ENCODE measurements at regions not wholly inside any gene's neighbourhood (a gene's known extent, or its start where the extent isn't known, plus 50 kb on each side); places are given as distances from the start of the nearest gene placed in this dataset.

DNA sequence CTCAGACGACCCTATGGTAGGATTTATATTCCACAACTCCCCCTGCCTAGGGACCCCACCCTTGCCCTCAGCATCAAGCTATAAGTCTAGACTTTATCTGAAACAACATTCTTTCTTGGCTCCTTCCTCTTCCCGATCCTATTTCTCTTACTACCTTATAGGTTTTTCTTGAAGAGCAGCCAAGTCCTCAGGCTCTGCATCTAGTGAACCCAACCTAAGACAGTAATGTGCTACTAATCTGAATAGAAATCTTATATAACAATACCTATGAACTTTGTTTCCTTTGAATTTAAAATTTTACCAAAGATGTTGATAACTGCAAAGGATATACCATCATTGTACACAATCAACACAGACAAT lies 96.7 kb upstream of the BMP4 start:
- CTCF ChIA-PET (ENCODE audit: partially characterized antibody): no interaction called here
- H3K27me3 Mint-ChIP-seq: no peaks in the 10 kb centered on the region
- H3K4me1 ChIP-seq (ENCODE audit: insufficient read depth, low read length): no peaks in the 10 kb centered on the region
- H3K27ac Mint-ChIP-seq: no peak overlapping the region
- intact Hi-C loops (cut with micrococcal nuclease): no loop called here
- no peaks in the 10 kb centered on the region for H3K36me3 Mint-ChIP-seq
- peaks cover 0 to 2% (median 0%) of the 10 kb centered on the region in 8 donors for H3K9me3 Mint-ChIP-seq
- DNase-seq: no peak
- no peaks in the 10 kb centered on the region for H3K36me3 ChIP-seq (ENCODE audit: insufficient read depth, low read length)
- no peak overlapping the region for H3K4me3 Mint-ChIP-seq
- no peaks in the 10 kb centered on the region for H3K27me3 ChIP-seq (ENCODE audit: insufficient read depth, low read length)
- H3K4me3 ChIP-seq (ENCODE audit: low read length in 2 of 2): no peak overlapping the region
- POLR2A ChIA-PET (ENCODE audit: partially characterized antibody): no interaction called here
- H3K4me1 Mint-ChIP-seq: no peaks in the 10 kb centered on the region
- no peak overlapping the region for H3K27ac ChIP-seq (ENCODE audit: low read depth, low read length)
- H3K9me3 ChIP-seq (ENCODE audit: control insufficient read depth in 1 of 2, low read length in 2 of 2): no peaks in the 10 kb centered on the region

DNA sequence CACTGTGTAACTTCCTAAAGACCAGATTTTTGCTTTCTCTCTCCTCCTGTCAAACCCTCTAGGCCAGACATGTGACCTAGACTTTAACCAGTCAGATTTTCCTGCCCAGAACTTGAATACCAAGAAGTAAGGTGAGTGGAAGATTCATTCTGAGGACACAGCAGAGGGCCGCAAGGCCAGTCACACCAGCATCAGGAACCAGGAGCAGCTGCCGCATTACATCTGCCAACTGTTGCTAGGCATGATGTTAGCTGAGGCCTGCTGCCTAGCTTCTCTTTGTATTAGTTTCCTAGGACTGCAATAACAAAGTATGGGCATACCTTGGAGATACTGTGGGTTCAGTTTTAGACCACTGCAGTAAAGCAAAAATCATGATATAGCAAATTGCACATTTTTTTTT lies 101.9 kb upstream of the BMP4 start:
- Mint-ChIP-seq H3K27ac (no peak overlapping the region), H3K4me1 (no peaks in the 10 kb centered on the region), H3K36me3 (no peaks in the 10 kb centered on the region), H3K9me3 (peaks cover 0 to 2% (median 0%) of the 10 kb centered on the region in 8 donors), H3K4me3 (no peak overlapping the region), H3K27me3 (no peaks in the 10 kb centered on the region)
- H3K4me3 ChIP-seq (ENCODE audit: low read length in 2 of 2): no peak overlapping the region
- H3K27me3 ChIP-seq (ENCODE audit: insufficient read depth, low read length): no peaks in the 10 kb centered on the region
- DNase-seq: no peak
- no peaks in the 10 kb centered on the region for H3K9me3 ChIP-seq (ENCODE audit: control insufficient read depth in 1 of 2, low read length in 2 of 2)
- intact Hi-C loops (cut with micrococcal nuclease): no loop called here
- CTCF ChIA-PET (ENCODE audit: partially characterized antibody): no interaction called here
- no peaks in the 10 kb centered on the region for H3K4me1 ChIP-seq (ENCODE audit: insufficient read depth, low read length)
- POLR2A ChIA-PET (ENCODE audit: partially characterized antibody): interaction anchor here (0.7 kb wide), 1 partner anchor 15 kb away, joined by 4 read pairs; no protein-coding TSS in a partner anchor
- H3K36me3 ChIP-seq (ENCODE audit: insufficient read depth, low read length): no peaks in the 10 kb centered on the region
- no peak overlapping the region for H3K27ac ChIP-seq (ENCODE audit: low read depth, low read length)

DNA sequence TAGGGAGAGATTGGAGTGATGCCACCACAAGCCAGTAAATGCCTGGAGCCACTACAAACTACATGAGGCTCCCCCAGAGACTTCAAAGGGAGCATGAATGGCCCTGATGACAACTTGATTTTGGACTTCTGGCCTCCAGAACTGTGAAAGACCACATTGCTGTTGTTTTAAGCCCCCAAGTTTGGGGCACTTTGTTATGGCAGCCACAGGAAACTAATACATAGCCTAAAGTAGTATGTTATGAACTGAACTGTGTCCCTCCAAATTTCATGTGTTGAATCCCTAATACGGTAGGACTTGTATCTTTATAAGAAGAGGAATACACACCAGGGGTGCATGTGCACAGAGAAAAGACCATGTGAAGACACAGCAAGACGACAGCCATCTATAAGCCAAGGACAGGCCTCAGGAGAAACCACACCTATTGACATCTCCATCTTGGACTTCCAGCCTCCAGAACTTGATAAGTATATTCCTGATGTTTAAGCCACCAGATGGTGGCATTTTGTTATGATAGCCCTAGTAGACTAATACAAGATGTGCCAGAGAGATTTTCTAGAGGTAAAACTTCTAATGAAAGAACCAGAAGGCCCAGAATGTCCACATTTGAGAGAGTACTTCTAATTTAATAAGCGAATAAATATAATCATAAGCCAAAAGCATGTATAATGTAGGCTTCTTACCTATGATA lies 127.1 kb upstream of the BMP4 start:
- no peaks in the 10 kb centered on the region for H3K36me3 ChIP-seq (ENCODE audit: insufficient read depth, low read length)
- Mint-ChIP-seq H3K36me3 (no peaks in the 10 kb centered on the region), H3K27me3 (peaks cover 0 to 3% of the 10 kb centered on the region in 2 donors), H3K27ac (no peak overlapping the region), H3K4me1 (no peaks in the 10 kb centered on the region), H3K9me3 (peaks cover 0 to 3% (median 0%) of the 10 kb centered on the region in 8 donors), H3K4me3 (no peak overlapping the region)
- ChIA-PET CTCF (ENCODE audit: partially characterized antibody) (no interaction called here), POLR2A (ENCODE audit: partially characterized antibody) (no interaction called here)
- no peaks in the 10 kb centered on the region for H3K9me3 ChIP-seq (ENCODE audit: control insufficient read depth in 1 of 2, low read length in 2 of 2)
- no peak overlapping the region for H3K27ac ChIP-seq (ENCODE audit: low read depth, low read length)
- no peaks in the 10 kb centered on the region for H3K4me1 ChIP-seq (ENCODE audit: insufficient read depth, low read length)
- H3K27me3 ChIP-seq (ENCODE audit: insufficient read depth, low read length): no peaks in the 10 kb centered on the region
- intact Hi-C loops (cut with micrococcal nuclease): no loop called here
- no peak for DNase-seq
- no peak overlapping the region for H3K4me3 ChIP-seq (ENCODE audit: low read length in 2 of 2)

DNA sequence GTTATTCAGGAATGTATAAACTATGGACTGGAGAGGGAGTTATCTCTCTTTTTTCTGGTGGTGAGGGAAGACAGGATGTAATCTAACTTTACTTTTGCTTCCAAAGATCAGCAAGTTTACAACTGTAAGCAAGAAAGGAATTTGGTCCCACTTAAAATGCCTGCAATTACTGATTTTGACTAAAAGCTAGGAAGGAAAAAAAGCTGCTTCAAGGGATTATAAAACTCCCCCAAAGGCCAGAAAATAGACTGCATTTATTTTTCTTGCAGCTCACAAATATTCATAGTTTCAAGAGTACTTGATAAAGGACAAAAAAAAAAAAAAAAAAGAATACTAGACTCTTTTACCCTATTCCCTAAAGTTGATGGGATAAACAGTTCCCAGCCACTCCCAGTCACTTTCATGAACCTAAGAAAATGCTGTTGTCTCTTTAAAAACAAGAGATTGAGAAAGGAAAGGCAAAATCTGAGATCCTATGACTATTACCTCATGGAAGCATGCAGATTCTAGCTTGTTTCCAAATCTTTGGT lies 128.7 kb upstream of the BMP4 start:
- H3K9me3 ChIP-seq (ENCODE audit: control insufficient read depth in 1 of 2, low read length in 2 of 2): no peaks in the 10 kb centered on the region
- no peaks in the 10 kb centered on the region for H3K36me3 ChIP-seq (ENCODE audit: insufficient read depth, low read length)
- CTCF ChIA-PET (ENCODE audit: partially characterized antibody): no interaction called here
- H3K27me3 ChIP-seq (ENCODE audit: insufficient read depth, low read length): no peaks in the 10 kb centered on the region
- Mint-ChIP-seq H3K9me3 (peaks cover 0 to 3% (median under 1%) of the 10 kb centered on the region in 8 donors), H3K27ac (no peak overlapping the region), H3K27me3 (peaks cover 0 to 2% of the 10 kb centered on the region in 2 donors), H3K36me3 (no peaks in the 10 kb centered on the region), H3K4me3 (no peak overlapping the region), H3K4me1 (no peaks in the 10 kb centered on the region)
- no peak overlapping the region for H3K4me3 ChIP-seq (ENCODE audit: low read length in 2 of 2)
- POLR2A ChIA-PET (ENCODE audit: partially characterized antibody): no interaction called here
- DNase-seq: no peak
- no peak overlapping the region for H3K27ac ChIP-seq (ENCODE audit: low read depth, low read length)
- intact Hi-C loops (cut with micrococcal nuclease): no loop called here
- no peaks in the 10 kb centered on the region for H3K4me1 ChIP-seq (ENCODE audit: insufficient read depth, low read length)

DNA sequence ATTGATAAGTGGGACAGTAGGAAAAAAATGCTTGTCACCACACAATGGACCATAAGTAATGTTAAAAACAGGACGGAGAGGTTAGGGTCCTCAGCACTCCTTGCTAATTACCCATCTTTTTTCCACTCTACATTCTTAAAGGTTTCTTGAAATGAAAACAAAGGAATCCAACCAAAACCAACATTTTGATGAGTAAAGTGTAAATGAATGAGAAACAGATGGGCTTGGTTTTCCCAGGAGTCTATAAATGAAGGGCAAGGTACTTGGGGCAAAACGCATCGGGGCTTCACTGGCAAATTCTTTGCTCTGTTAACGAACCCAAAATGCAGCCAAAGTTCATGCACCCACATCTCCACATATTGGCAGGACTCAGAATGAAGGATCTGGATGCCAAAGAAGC lies 129.2 kb upstream of the BMP4 start:
- Mint-ChIP-seq H3K4me3 (no peak overlapping the region), H3K27ac (no peak overlapping the region), H3K4me1 (no peaks in the 10 kb centered on the region), H3K27me3 (no peaks in the 10 kb centered on the region), H3K36me3 (no peaks in the 10 kb centered on the region), H3K9me3 (peaks cover 0 to 3% (median 0%) of the 10 kb centered on the region in 8 donors)
- intact Hi-C loops (cut with micrococcal nuclease): no loop called here
- Histone ChIP-seq H3K36me3 (ENCODE audit: insufficient read depth, low read length) (no peaks in the 10 kb centered on the region), H3K4me1 (ENCODE audit: insufficient read depth, low read length) (no peaks in the 10 kb centered on the region), H3K27me3 (ENCODE audit: insufficient read depth, low read length) (no peaks in the 10 kb centered on the region), H3K27ac (ENCODE audit: low read depth, low read length) (no peak overlapping the region), H3K4me3 (ENCODE audit: low read length in 2 of 2) (no peak overlapping the region), H3K9me3 (ENCODE audit: control insufficient read depth in 1 of 2, low read length in 2 of 2) (no peaks in the 10 kb centered on the region)
- no peak for DNase-seq
- CTCF ChIA-PET (ENCODE audit: partially characterized antibody): no interaction called here
- POLR2A ChIA-PET (ENCODE audit: partially characterized antibody): no interaction called here

DNA sequence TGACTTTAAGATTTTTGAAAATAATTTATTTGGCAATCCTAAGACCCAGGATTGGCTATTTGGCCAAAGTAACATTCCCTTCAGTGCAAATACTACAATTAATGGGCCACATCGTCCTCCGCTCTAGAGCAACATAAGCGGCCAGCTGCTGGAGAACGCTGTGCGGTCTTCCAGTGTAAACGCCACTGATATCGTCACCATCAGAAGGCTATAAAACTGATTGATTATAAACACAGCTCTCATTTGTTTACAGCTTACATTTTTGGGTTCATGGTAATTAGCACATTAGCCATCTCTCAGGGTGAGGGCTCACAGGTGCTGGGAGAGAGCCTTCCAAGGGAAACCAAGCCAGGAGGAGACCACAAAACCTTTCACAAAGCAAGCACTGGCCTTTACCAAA lies 130.1 kb upstream of the BMP4 start:
- no peak for DNase-seq
- H3K27me3 ChIP-seq (ENCODE audit: insufficient read depth, low read length): no peaks in the 10 kb centered on the region
- Mint-ChIP-seq H3K27me3 (no peaks in the 10 kb centered on the region), H3K27ac (no peak overlapping the region), H3K36me3 (no peaks in the 10 kb centered on the region), H3K4me3 (no peak overlapping the region), H3K9me3 (peaks cover 0 to 6% (median 0%) of the 10 kb centered on the region in 8 donors), H3K4me1 (no peaks in the 10 kb centered on the region)
- H3K9me3 ChIP-seq (ENCODE audit: control insufficient read depth in 1 of 2, low read length in 2 of 2): no peaks in the 10 kb centered on the region
- H3K36me3 ChIP-seq (ENCODE audit: insufficient read depth, low read length): no peaks in the 10 kb centered on the region
- intact Hi-C loops (cut with micrococcal nuclease): no loop called here
- H3K4me3 ChIP-seq (ENCODE audit: low read length in 2 of 2): no peak overlapping the region
- no peaks in the 10 kb centered on the region for H3K4me1 ChIP-seq (ENCODE audit: insufficient read depth, low read length)
- no peak overlapping the region for H3K27ac ChIP-seq (ENCODE audit: low read depth, low read length)
- POLR2A ChIA-PET (ENCODE audit: partially characterized antibody): no interaction called here
- CTCF ChIA-PET (ENCODE audit: partially characterized antibody): no interaction called here

DNA sequence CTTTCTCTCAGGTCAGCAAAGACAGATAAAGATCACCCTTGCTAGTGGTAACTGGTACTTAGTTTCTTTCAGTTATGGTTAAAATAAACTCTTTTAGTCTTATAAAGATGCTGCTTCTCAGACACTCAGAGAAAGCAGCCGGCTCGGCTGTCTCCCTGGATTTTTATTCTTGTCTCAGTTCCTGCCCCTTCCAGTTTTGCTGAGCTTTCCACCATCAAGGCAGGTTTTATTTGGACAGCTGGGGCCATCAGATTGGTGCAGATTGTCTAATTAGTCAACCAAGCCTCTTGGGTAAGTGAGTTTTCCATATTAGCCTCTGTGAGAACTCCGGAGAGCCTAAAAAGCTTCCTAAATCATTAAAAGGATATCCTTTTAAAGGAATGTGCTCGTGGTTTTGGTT lies 130.8 kb upstream of the BMP4 start:
- Histone ChIP-seq H3K27me3 (ENCODE audit: insufficient read depth, low read length) (no peaks in the 10 kb centered on the region), H3K9me3 (ENCODE audit: control insufficient read depth in 1 of 2, low read length in 2 of 2) (no peaks in the 10 kb centered on the region), H3K4me1 (ENCODE audit: insufficient read depth, low read length) (no peaks in the 10 kb centered on the region), H3K36me3 (ENCODE audit: insufficient read depth, low read length) (no peaks in the 10 kb centered on the region), H3K4me3 (ENCODE audit: low read length in 2 of 2) (no peak overlapping the region), H3K27ac (ENCODE audit: low read depth, low read length) (no peak overlapping the region)
- no peaks in the 10 kb centered on the region for H3K4me1 Mint-ChIP-seq
- no peak overlapping the region for H3K27ac Mint-ChIP-seq
- DNase-seq: no peak
- H3K4me3 Mint-ChIP-seq: no peak overlapping the region
- ChIA-PET CTCF (ENCODE audit: partially characterized antibody) (no interaction called here), POLR2A (ENCODE audit: partially characterized antibody) (no interaction called here)
- no peaks in the 10 kb centered on the region for H3K27me3 Mint-ChIP-seq
- intact Hi-C loops (cut with micrococcal nuclease): no loop called here
- peaks cover 0 to 8% (median under 1%) of the 10 kb centered on the region in 8 donors for H3K9me3 Mint-ChIP-seq
- no peaks in the 10 kb centered on the region for H3K36me3 Mint-ChIP-seq

DNA sequence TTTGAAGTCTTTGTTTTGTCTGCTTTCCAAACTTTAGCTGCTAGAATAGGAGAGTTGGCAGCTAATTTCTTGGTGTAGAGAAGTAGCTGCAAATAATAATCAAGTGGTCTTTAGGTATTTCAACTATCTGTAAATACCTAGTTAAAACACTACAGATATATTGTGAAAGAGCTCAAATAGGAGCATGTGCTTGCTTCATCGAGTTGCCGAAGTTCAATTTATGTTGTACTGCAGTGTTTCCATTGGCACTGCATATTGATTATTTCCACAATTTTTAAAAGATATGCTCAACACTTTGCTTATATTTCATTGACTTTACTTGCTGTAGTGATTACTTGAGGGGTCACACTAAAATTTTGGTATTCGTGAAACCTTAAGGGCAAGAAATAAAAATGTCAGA lies 131.6 kb upstream of the BMP4 start:
- no peak overlapping the region for H3K4me3 Mint-ChIP-seq
- H3K27ac Mint-ChIP-seq: no peak overlapping the region
- no peaks in the 10 kb centered on the region for H3K36me3 Mint-ChIP-seq
- H3K9me3 Mint-ChIP-seq: peaks cover 0 to 14% (median 2%) of the 10 kb centered on the region in 8 donors
- peaks cover 0 to 1% of the 10 kb centered on the region in 2 donors for H3K27me3 Mint-ChIP-seq
- POLR2A ChIA-PET (ENCODE audit: partially characterized antibody): no interaction called here
- no peaks in the 10 kb centered on the region for H3K4me1 ChIP-seq (ENCODE audit: insufficient read depth, low read length)
- CTCF ChIA-PET (ENCODE audit: partially characterized antibody): no interaction called here
- no peaks in the 10 kb centered on the region for H3K27me3 ChIP-seq (ENCODE audit: insufficient read depth, low read length)
- no peaks in the 10 kb centered on the region for H3K4me1 Mint-ChIP-seq
- no peak overlapping the region for H3K4me3 ChIP-seq (ENCODE audit: low read length in 2 of 2)
- no peak overlapping the region for H3K27ac ChIP-seq (ENCODE audit: low read depth, low read length)
- DNase-seq: no peak
- no peaks in the 10 kb centered on the region for H3K36me3 ChIP-seq (ENCODE audit: insufficient read depth, low read length)
- intact Hi-C loops (cut with micrococcal nuclease): no loop called here
- no peaks in the 10 kb centered on the region for H3K9me3 ChIP-seq (ENCODE audit: control insufficient read depth in 1 of 2, low read length in 2 of 2)
